ENCODE measurements at regions not wholly inside any gene's neighbourhood (a gene's known extent, or its start where the extent isn't known, plus 50 kb on each side); places are given as distances from the start of the nearest gene placed in this dataset.

DNA sequence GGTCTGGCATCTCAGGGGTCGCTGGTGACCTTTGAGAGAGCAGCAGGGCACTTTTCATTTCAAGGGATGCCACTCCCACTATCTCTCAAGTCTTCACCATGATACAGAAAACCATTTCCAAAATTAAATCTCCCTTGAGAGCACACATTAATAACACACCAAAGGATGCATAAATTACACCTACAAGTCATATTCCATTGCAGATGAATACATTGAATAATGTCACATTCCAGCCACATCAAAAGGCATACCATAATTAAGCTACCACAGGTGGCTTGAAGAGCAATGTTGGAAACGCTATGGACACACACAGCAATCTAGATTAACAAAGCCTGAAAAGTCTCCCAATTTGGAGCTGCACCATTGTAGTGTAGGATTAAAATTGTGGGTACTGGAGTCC, 353.3 kb upstream of the ZMIZ1 start:
- Histone ChIP-seq H3K4me1 (ENCODE audit: control insufficient read depth, extremely low read depth, insufficient read depth, low read length) (no peaks in the 10 kb centered on the region), H3K27me3 (ENCODE audit: control insufficient read depth, insufficient read depth, low read length) (no peaks in the 10 kb centered on the region), H3K4me3 (replicated peaks in 1 of 4; ENCODE audit: control extremely low read depth in 1 of 4, insufficient read depth in 1 of 4, low read depth in 3 of 4, low read length in 4 of 4) (no peak overlapping the region), H4K20me1 (ENCODE audit: control insufficient read depth, extremely low read depth, insufficient read depth, low read length) (no peaks in the 10 kb centered on the region), H2AFZ (ENCODE audit: low read length) (no peak overlapping the region), H3K27ac (ENCODE audit: insufficient read depth, low read length) (no peak overlapping the region), H3K4me2 (ENCODE audit: extremely low read depth, insufficient read depth, low read length) (no peak overlapping the region), H3K9ac (ENCODE audit: insufficient read depth, low read length) (no peak overlapping the region), H3K79me2 (ENCODE audit: control insufficient read depth, insufficient read depth, low read length) (no peaks in the 10 kb centered on the region), H3K9me3 (ENCODE audit: control insufficient read depth, insufficient read depth, low read depth, low read length) (no peaks in the 10 kb centered on the region), H3K36me3 (ENCODE audit: control insufficient read depth, insufficient read depth, low read length) (no peaks in the 10 kb centered on the region)
- DNase-seq (ENCODE audit: low read depth in 2 of 2): peak in 1 of 2 donors; percentile 16
- TF ChIP-seq EZH2 (IDR thresholded peaks at IDR 0.05; ENCODE audit: low read length, missing control alignments): no peak
- TF ChIP-seq, protein P1, sequence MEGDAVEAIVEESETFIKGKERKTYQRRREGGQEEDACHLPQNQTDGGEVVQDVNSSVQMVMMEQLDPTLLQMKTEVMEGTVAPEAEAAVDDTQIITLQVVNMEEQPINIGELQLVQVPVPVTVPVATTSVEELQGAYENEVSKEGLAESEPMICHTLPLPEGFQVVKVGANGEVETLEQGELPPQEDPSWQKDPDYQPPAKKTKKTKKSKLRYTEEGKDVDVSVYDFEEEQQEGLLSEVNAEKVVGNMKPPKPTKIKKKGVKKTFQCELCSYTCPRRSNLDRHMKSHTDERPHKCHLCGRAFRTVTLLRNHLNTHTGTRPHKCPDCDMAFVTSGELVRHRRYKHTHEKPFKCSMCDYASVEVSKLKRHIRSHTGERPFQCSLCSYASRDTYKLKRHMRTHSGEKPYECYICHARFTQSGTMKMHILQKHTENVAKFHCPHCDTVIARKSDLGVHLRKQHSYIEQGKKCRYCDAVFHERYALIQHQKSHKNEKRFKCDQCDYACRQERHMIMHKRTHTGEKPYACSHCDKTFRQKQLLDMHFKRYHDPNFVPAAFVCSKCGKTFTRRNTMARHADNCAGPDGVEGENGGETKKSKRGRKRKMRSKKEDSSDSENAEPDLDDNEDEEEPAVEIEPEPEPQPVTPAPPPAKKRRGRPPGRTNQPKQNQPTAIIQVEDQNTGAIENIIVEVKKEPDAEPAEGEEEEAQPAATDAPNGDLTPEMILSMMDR (conservative IDR thresholded peaks at IDR 0.05 in 1 of 2, IDR thresholded peaks at IDR 0.05 in 1 of 2; ENCODE audit: low read depth in 1 of 2, low read length in 2 of 2): no peak

DNA sequence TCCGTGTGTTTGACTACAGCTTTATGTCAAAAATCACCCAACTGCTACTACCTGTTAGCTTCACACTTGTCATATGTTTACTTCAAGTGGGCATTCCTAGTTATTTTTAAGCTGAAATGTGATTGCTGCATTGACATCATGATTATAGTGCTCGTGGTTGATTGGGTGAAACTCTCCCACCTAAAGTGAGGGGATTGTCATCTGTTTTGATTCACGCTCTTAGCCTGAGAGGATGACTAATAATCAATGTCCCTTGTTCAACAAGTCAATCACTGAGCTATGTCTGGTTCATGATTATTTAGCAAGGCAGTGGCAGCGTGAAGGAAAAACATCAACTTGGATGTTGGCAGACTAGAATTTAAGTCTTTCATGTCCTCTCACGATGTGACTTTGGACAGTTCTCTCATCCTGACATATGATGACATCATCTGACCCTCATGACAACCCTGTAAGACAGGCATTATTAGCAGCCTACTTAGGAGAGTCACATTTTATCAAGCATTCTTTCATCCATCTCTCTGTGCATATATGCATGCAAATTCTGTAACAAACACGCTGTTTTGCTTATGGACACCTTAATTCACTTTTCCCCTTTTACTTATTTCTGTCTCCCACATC, 352.6 kb upstream of the ZMIZ1 start:
- H3K27me3 ChIP-seq (ENCODE audit: control insufficient read depth, insufficient read depth, low read length): no peaks in the 10 kb centered on the region
- H3K9me3 ChIP-seq (ENCODE audit: control insufficient read depth, insufficient read depth, low read depth, low read length): no peaks in the 10 kb centered on the region
- H3K4me1 ChIP-seq (ENCODE audit: control insufficient read depth, extremely low read depth, insufficient read depth, low read length): no peaks in the 10 kb centered on the region
- H4K20me1 ChIP-seq (ENCODE audit: control insufficient read depth, extremely low read depth, insufficient read depth, low read length): no peaks in the 10 kb centered on the region
- H3K79me2 ChIP-seq (ENCODE audit: control insufficient read depth, insufficient read depth, low read length): no peaks in the 10 kb centered on the region
- TF ChIP-seq EZH2 (IDR thresholded peaks at IDR 0.05; ENCODE audit: low read length, missing control alignments): no peak
- TF ChIP-seq, protein P1 (conservative IDR thresholded peaks at IDR 0.05 in 1 of 2, IDR thresholded peaks at IDR 0.05 in 1 of 2; ENCODE audit: low read depth in 1 of 2, low read length in 2 of 2): no peak
- no peaks in the 10 kb centered on the region for H3K36me3 ChIP-seq (ENCODE audit: control insufficient read depth, insufficient read depth, low read length)
- no peak overlapping the region for H3K4me3 ChIP-seq (replicated peaks in 1 of 4; ENCODE audit: control extremely low read depth in 1 of 4, insufficient read depth in 1 of 4, low read depth in 3 of 4, low read length in 4 of 4)
- H2AFZ ChIP-seq (ENCODE audit: low read length): no peak overlapping the region
- H3K4me2 ChIP-seq (ENCODE audit: extremely low read depth, insufficient read depth, low read length): no peak overlapping the region
- DNase-seq (ENCODE audit: low read depth in 2 of 2): no peak
- H3K9ac ChIP-seq (ENCODE audit: insufficient read depth, low read length): no peak overlapping the region
- no peak overlapping the region for H3K27ac ChIP-seq (ENCODE audit: insufficient read depth, low read length)

DNA sequence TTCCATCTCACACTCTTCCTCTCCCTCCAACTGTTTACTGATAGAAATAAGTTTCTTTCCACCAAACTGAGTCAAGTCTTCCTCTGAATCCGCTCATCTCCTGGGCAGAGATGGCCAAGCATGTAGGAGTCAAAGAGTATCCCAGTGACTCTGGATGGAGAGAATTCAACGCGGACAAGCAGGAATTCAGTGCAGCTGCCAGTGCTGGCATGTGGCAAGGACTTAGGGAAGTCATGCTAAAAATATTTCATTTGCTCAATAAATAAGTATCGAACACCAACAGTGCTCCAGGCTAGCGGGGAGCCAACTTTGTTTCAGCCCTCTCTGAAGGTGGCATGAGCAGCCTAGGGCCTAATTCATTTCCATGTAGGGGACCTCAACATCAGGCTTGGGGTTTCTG, 351.6 kb upstream of the ZMIZ1 start:
- Histone ChIP-seq H3K79me2 (ENCODE audit: control insufficient read depth, insufficient read depth, low read length) (no peaks in the 10 kb centered on the region), H3K4me2 (ENCODE audit: extremely low read depth, insufficient read depth, low read length) (peak overlapping the region; percentile 21), H4K20me1 (ENCODE audit: control insufficient read depth, extremely low read depth, insufficient read depth, low read length) (no peaks in the 10 kb centered on the region), H3K9me3 (ENCODE audit: control insufficient read depth, insufficient read depth, low read depth, low read length) (no peaks in the 10 kb centered on the region), H3K4me1 (ENCODE audit: control insufficient read depth, extremely low read depth, insufficient read depth, low read length) (no peaks in the 10 kb centered on the region), H3K36me3 (ENCODE audit: control insufficient read depth, insufficient read depth, low read length) (no peaks in the 10 kb centered on the region), H3K9ac (ENCODE audit: insufficient read depth, low read length) (no peak overlapping the region), H3K27ac (ENCODE audit: insufficient read depth, low read length) (peak overlapping the region; percentile 19), H2AFZ (ENCODE audit: low read length) (no peak overlapping the region), H3K4me3 (replicated peaks in 1 of 4; ENCODE audit: control extremely low read depth in 1 of 4, insufficient read depth in 1 of 4, low read depth in 3 of 4, low read length in 4 of 4) (no peak overlapping the region), H3K27me3 (ENCODE audit: control insufficient read depth, insufficient read depth, low read length) (no peaks in the 10 kb centered on the region)
- no peak for TF ChIP-seq EZH2 (IDR thresholded peaks at IDR 0.05; ENCODE audit: low read length, missing control alignments)
- TF ChIP-seq, protein P1 (conservative IDR thresholded peaks at IDR 0.05 in 1 of 2, IDR thresholded peaks at IDR 0.05 in 1 of 2; ENCODE audit: low read depth in 1 of 2, low read length in 2 of 2): no peak
- DNase-seq (ENCODE audit: low read depth in 2 of 2): peak; percentile 37 to 91
